Aorta (tissue), 5 donors: ENCODE measurements at regions not wholly inside any gene's neighbourhood (a gene's known extent, or its start where the extent isn't known, plus 50 kb on each side); places are given as distances from the start of the nearest gene placed in this dataset.

Experiments used
- ATAC-seq: fragments of 200-7000 bp; cut with Tn5 transposase; one replicate; pipeline ENCODE4 v1.9.1; 2022; ENCODE audit warnings: moderate library complexity; ENCODE audit not compliant: low FRiP score
- DNase-seq, 2 donors: peaks; one replicate each; pipeline ENCODE4 v3.0.0-alpha.2; 2020
- H3K27ac ChIP-seq, 2 donors: one replicate each; pipeline ENCODE4 v1.5.1; 2013; ENCODE audit warnings: low read length in 2 of 2, mild to moderate bottlenecking in 2 of 2, moderate library complexity in 2 of 2, control low read depth in 1 of 2, inconsistent platforms in 1 of 2, low read depth in 1 of 2
- H3K27me3 ChIP-seq, 2 donors: one replicate each; pipeline ENCODE4 v1.6.1; 2013; ENCODE audit warnings: control low read depth in 1 of 2, low read length in 1 of 2, mild to moderate bottlenecking in 1 of 2, moderate library complexity in 1 of 2; ENCODE audit not compliant: insufficient read depth in 2 of 2, control insufficient read depth in 1 of 2
- H3K36me3 ChIP-seq, 2 donors: one replicate each; pipeline ENCODE4 v1.6.1; 2013; ENCODE audit warnings: control low read depth in 1 of 2, low read length in 1 of 2, mild to moderate bottlenecking in 1 of 2; ENCODE audit not compliant: insufficient read depth in 2 of 2, control insufficient read depth in 1 of 2
- H3K4me1 ChIP-seq, 2 donors: one replicate each; pipeline ENCODE4 v1.6.1; 2013; ENCODE audit warnings: low read length in 2 of 2, control low read depth in 1 of 2, mild to moderate bottlenecking in 1 of 2, moderate library complexity in 1 of 2; ENCODE audit not compliant: insufficient read depth in 2 of 2, control insufficient read depth in 1 of 2
- H3K4me3 ChIP-seq, 2 donors: one replicate each; pipeline ENCODE4 v1.5.1; 2013; ENCODE audit warnings: low read length in 2 of 2, control low read depth in 1 of 2, mild to moderate bottlenecking in 1 of 2
- H3K9me3 ChIP-seq: one replicate; pipeline ENCODE4 v1.6.1; 2013; ENCODE audit warnings: mild to moderate bottlenecking, low read length; ENCODE audit not compliant: control insufficient read depth
- whole genome bisulfite sequencing, 2 donors: extraction: QIAGEN DNeasy Blood & Tissue Kit; methylation state at CpG; one replicate each; pipeline ENCODE4 v1.1.7; 2013; 5-methylcytosine and 5-hydroxymethylcytosine counted together
- intact Hi-C, 2 donors: fragments of 100-400 bp; cut with DNase I; formaldehyde crosslinking; loops; one replicate each; pipeline versions ENCODE4 v1.14.2 to v1.15.0; 2022
- donor health status: healthy with polysubstance abuse.
- donor health status: Bipolar disorder and iron deficiency.
- donor health status: DM: no; HTN: no; CAD: no.
- donor health status: DM: no; HTN: no; CAD: no.
- donor health status: DM: yes; HTN: yes; CAD: no.

DNA sequence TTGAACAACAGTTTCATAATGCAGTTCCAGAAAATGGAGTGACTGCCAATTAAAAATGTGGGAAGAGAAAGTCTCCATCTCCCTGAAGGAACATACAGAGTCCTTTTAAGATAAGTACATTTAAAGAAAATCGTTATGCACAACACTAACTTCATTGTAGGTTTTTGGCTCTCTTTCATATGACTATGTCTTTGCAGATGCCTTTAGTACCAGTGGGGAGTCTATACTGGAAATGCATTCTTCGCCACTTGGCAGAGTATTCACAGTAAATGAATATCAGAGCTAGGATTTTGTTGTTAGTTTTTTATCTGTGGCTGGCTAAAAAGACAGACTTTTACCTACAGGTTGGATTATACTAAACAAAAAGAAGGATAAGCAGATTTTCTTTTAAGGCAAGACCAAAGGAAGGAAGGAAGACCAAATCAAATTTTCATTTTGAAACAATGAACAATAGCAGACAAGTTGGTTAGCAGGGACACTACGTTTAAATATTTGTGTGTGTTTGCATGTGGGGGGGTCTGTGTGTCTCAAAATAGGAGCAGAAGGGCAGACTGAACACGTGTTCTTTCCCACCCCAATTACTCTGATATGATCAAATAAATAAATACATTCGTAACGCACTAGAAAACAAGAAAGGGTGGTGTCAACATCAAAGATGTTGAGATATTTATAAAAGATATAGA is 124.5 kb downstream of the BTG1 start:
- Histone ChIP-seq H3K36me3 (no peaks in the 10 kb centered on the region), H3K27ac (no peak overlapping the region), H3K27me3 (no peaks in the 10 kb centered on the region), H3K9me3 (no peaks in the 10 kb centered on the region), H3K4me1 (no peaks in the 10 kb centered on the region), H3K4me3 (no peak overlapping the region)
- intact Hi-C loops = no loop called here
- WGBS, 2 donors = 71 to 73% methylated on average over 6 of the region's 6 CpGs
- ATAC-seq = no peak
- no peak for DNase-seq

DNA sequence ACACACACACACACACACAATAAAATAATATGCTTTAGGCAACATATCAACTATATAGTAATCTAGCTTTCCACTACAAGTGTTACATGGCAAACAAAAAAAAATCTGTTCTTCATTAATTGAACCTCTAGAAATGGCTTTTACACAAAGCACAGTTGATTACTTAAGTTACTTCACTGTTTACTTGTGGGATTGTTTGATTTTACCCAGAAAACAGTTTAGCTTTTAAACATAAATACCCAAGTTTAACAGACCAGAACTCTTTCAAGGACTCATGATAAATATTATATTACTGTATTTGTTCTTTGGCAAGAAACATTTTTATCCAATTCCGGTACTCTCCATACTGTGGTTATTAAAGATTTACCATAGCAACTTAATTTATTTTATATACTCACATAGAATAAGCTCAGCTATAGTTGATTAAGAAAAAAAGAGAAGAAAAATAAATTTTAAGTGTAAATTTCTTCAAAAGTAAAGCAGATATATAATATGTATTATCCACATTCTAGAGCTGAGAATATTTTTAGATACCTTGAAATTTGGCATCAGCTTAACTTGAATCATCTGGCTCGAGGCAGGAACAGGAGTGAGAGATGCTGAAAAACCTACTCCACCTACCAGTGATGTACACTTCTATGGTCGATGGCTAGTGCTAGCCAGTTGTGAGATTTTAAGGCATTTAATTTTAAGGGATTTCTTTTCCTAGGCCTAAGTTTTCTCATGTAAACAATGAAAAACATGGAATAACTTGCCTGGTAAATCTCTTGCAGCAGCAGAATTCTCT is 126.0 kb downstream of the BTG1 start:
- Histone ChIP-seq H3K27me3 (no peaks in the 10 kb centered on the region), H3K9me3 (no peaks in the 10 kb centered on the region), H3K4me1 (no peaks in the 10 kb centered on the region), H3K36me3 (no peaks in the 10 kb centered on the region), H3K27ac (no peak overlapping the region), H3K4me3 (no peak overlapping the region)
- DNase-seq = no peak
- WGBS, 2 donors = 74 to 78% methylated on average over 3 of the region's 3 CpGs
- intact Hi-C loops = no loop called here
- no peak for ATAC-seq

DNA sequence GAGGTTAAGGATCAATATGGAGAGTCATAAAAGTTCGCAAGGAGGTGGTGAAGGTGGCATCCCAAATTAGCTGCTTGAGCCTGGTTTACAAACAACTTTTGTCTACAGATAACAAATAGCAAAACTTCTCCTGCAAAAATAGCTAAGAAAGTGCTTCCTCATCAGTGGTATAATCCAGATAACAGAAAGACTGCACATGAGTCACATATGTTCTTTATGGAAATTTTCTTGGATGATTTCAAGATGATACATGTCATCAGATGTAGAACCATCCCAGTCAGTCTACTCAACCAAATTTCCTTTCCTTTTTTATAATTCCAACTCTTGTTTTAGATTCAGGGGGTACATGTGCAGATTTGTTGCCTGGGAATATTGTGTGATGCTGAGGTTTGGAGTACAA is 133.0 kb downstream of the BTG1 start:
- H3K27me3 ChIP-seq = no peaks in the 10 kb centered on the region
- ATAC-seq (no peak), DNase-seq (no peak)
- intact Hi-C loops = no loop called here
- WGBS, 2 donors = 94 to 98% methylated on average over 1 of the region's 1 CpG
- no peak overlapping the region for H3K4me3 ChIP-seq
- no peaks in the 10 kb centered on the region for H3K36me3 ChIP-seq
- H3K4me1 ChIP-seq = no peaks in the 10 kb centered on the region
- peaks cover 1% of the 10 kb centered on the region for H3K9me3 ChIP-seq
- no peak overlapping the region for H3K27ac ChIP-seq

DNA sequence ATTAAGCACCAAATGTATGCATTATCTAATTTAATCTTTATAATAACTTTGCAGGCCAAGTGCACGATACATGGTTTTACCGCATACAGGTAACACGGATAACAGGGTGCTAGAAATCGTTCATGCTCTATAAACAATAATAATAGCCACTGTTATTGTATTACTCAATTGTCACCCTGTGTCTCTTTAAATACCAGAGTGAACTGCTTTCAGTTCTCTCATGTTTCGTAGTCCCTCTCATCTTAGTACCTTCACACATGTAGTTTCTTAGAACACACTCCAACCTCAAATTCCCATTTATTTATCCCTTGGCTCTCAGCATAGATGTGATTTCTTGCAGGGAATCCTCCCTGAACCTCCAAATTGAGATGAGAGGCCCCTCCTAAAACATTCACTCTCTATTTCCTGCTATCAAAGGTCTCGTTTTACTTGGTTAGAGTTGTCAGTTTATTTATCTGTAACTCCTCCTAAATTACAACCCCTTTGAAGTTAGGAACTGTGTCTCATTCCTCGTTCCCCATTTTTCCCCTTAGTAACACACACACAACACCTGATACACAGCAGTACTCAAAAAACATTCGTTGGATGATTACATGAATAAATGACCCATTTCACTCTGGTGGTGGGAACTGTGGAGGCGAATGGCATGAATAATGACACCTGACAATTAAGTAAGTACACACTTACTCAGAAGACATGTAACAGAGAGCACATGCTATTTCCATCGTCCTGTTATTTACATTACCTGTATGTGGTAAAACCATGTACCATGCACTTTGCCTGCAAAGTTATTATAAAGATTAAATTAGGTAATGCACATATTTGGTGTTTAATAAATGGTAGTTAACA is 134.6 kb downstream of the BTG1 start:
- intact Hi-C loops = no loop called here
- Histone ChIP-seq H3K4me1 (no peaks in the 10 kb centered on the region), H3K36me3 (no peaks in the 10 kb centered on the region), H3K4me3 (no peak overlapping the region), H3K27ac (no peak overlapping the region), H3K9me3 (peaks cover 1% of the 10 kb centered on the region), H3K27me3 (no peaks in the 10 kb centered on the region)
- no peak for DNase-seq
- ATAC-seq = no peak
- WGBS, 2 donors = 74 to 78% methylated on average over 10 of the region's 10 CpGs

DNA sequence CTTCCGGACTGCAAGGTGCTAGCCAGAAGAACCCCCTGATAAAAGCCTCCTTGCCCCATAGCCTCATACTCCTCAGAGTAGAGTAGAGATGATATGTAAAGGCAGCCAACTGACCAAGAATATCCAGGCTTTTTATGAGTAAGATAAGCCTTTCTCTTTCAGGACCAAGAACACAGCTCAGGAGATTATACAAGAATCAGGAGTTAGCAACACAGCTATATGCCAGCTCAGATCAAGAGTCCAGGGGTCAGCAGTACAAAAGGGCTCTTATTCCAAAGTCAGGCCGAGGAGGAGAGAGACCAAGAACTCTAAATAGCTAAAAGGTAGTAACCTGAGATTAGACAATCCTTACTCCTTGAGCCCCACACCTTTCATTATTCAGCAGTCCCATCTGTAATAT is 135.3 kb downstream of the BTG1 start:
- intact Hi-C loops = no loop called here
- 79 to 85% methylated on average over 2 of the region's 2 CpGs for WGBS, 2 donors
- no peak for ATAC-seq
- no peak for DNase-seq
- H3K4me3 ChIP-seq = no peak overlapping the region
- H3K27me3 ChIP-seq = no peaks in the 10 kb centered on the region
- H3K27ac ChIP-seq = no peak overlapping the region
- no peaks in the 10 kb centered on the region for H3K36me3 ChIP-seq
- peaks cover 1% of the 10 kb centered on the region for H3K9me3 ChIP-seq
- no peaks in the 10 kb centered on the region for H3K4me1 ChIP-seq

DNA sequence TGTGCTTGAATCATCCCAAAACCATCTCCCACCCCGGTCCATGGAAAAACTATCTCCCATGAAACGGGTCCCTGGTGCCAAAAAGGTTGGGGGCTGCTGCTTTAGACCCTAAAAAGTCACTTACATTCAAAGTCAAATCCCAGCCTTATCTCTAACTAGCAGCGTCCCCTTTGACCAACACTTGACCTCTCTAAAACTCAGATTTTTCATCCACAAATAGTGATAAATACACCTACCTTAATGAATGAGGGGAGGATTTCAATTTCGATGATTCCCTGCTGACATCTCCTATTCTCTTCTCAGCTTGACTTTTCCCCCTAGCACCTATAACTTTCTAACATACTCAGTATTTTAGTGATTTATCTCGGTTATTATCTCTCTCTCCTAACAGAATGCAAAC is 137.3 kb downstream of the BTG1 start:
- intact Hi-C loops = no loop called here
- 88 to 89% methylated on average over 5 of the region's 5 CpGs for WGBS, 2 donors
- Histone ChIP-seq H3K27ac (no peak overlapping the region), H3K27me3 (no peaks in the 10 kb centered on the region), H3K4me3 (no peak overlapping the region), H3K4me1 (no peaks in the 10 kb centered on the region), H3K9me3 (peaks cover 1% of the 10 kb centered on the region), H3K36me3 (no peaks in the 10 kb centered on the region)
- ATAC-seq (no peak), DNase-seq (no peak)

DNA sequence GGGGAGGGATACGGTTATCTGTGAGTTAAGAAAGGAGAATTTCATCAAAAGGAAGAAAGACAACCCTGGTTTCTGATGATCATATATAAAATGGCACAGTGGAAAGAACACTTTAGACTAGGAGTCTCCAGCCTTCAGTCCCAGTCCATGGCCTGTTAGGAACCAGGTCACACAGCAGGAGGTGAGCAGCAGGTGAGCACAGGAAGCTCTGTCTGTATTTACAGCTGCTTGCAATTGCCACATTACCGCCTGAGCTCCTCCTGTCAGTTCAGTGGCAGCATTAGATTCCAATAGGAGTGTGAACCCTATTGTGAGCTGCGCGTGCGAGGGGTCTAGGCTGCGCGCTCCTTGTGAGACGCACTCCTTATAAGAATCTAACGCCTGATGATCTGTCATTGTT is 137.9 kb downstream of the BTG1 start:
- no peak overlapping the region for H3K4me3 ChIP-seq
- no peak overlapping the region for H3K27ac ChIP-seq
- H3K9me3 ChIP-seq = peaks cover 1% of the 10 kb centered on the region
- ATAC-seq = no peak
- no peaks in the 10 kb centered on the region for H3K4me1 ChIP-seq
- 95 to 97% methylated on average over 9 of the region's 9 CpGs for WGBS, 2 donors
- no peak for DNase-seq
- H3K36me3 ChIP-seq = no peaks in the 10 kb centered on the region
- intact Hi-C loops = no loop called here
- no peaks in the 10 kb centered on the region for H3K27me3 ChIP-seq

DNA sequence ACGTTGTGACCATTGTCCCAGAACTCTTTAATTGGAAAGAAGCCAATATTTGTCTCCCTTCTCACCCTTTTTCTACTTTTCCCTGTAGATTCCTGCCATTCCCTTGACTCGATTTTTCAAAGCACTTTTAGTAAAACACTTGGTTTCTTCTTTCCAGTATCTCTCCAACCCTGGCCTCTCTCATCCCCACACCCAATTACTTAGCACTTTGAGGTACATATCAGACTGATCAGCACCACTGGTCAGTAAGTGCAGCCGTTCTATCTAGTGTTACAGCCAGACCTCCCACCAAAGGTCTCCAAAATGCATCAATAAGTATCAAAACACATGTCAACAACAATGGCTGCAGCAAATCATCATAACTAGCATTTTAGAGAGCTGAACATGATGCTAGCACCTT is 141.9 kb downstream of the BTG1 start:
- DNase-seq (no peak), ATAC-seq (no peak)
- intact Hi-C loops = no loop called here
- 58 to 72% methylated on average over 3 of the region's 3 CpGs for WGBS, 2 donors
- Histone ChIP-seq H3K4me1 (peaks cover 0 to 4% of the 10 kb centered on the region in 2 donors), H3K9me3 (no peaks in the 10 kb centered on the region), H3K36me3 (no peaks in the 10 kb centered on the region), H3K4me3 (no peak overlapping the region), H3K27ac (no peak overlapping the region), H3K27me3 (no peaks in the 10 kb centered on the region)
